ENCODE measurements at regions not wholly inside any gene's neighbourhood (a gene's known extent, or its start where the extent isn't known, plus 50 kb on each side); places are given as distances from the start of the nearest gene placed in this dataset.

- no peaks in the 10 kb centered on the region for H3K9me3 ChIP-seq (ENCODE audit: low read length)
- no peak overlapping the region for H2AFZ ChIP-seq (ENCODE audit: low read depth, low read length)
- no peak overlapping the region for H3K27ac ChIP-seq (ENCODE audit: low read length)
- no peak overlapping the region for H3K4me3 ChIP-seq (ENCODE audit: low read length)
- no peaks in the 10 kb centered on the region for H3K27me3 ChIP-seq (ENCODE audit: insufficient read depth, low read depth, low read length)
- H3K36me3 ChIP-seq (ENCODE audit: insufficient read depth, low read length), result no peaks in the 10 kb centered on the region
- no peaks in the 10 kb centered on the region for H3F3A ChIP-seq (ENCODE audit: insufficient read depth, low read length, poor library complexity, severe bottlenecking)
- TF ChIP-seq, protein P1, sequence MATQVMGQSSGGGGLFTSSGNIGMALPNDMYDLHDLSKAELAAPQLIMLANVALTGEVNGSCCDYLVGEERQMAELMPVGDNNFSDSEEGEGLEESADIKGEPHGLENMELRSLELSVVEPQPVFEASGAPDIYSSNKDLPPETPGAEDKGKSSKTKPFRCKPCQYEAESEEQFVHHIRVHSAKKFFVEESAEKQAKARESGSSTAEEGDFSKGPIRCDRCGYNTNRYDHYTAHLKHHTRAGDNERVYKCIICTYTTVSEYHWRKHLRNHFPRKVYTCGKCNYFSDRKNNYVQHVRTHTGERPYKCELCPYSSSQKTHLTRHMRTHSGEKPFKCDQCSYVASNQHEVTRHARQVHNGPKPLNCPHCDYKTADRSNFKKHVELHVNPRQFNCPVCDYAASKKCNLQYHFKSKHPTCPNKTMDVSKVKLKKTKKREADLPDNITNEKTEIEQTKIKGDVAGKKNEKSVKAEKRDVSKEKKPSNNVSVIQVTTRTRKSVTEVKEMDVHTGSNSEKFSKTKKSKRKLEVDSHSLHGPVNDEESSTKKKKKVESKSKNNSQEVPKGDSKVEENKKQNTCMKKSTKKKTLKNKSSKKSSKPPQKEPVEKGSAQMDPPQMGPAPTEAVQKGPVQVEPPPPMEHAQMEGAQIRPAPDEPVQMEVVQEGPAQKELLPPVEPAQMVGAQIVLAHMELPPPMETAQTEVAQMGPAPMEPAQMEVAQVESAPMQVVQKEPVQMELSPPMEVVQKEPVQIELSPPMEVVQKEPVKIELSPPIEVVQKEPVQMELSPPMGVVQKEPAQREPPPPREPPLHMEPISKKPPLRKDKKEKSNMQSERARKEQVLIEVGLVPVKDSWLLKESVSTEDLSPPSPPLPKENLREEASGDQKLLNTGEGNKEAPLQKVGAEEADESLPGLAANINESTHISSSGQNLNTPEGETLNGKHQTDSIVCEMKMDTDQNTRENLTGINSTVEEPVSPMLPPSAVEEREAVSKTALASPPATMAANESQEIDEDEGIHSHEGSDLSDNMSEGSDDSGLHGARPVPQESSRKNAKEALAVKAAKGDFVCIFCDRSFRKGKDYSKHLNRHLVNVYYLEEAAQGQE (IDR thresholded peaks at IDR 0.05; ENCODE audit: borderline replicate concordance), result no peak
- TF ChIP-seq, protein P2, sequence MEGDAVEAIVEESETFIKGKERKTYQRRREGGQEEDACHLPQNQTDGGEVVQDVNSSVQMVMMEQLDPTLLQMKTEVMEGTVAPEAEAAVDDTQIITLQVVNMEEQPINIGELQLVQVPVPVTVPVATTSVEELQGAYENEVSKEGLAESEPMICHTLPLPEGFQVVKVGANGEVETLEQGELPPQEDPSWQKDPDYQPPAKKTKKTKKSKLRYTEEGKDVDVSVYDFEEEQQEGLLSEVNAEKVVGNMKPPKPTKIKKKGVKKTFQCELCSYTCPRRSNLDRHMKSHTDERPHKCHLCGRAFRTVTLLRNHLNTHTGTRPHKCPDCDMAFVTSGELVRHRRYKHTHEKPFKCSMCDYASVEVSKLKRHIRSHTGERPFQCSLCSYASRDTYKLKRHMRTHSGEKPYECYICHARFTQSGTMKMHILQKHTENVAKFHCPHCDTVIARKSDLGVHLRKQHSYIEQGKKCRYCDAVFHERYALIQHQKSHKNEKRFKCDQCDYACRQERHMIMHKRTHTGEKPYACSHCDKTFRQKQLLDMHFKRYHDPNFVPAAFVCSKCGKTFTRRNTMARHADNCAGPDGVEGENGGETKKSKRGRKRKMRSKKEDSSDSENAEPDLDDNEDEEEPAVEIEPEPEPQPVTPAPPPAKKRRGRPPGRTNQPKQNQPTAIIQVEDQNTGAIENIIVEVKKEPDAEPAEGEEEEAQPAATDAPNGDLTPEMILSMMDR (IDR thresholded peaks at IDR 0.05; ENCODE audit: poor library complexity, severe bottlenecking), result no peak
- TF ChIP-seq EP300 (conservative IDR thresholded peaks at IDR 0.05; ENCODE audit: poor library complexity, severe bottlenecking) (no peak), SMC3 (conservative IDR thresholded peaks at IDR 0.05; ENCODE audit: poor library complexity) (no peak), MXI1 (conservative IDR thresholded peaks at IDR 0.05; ENCODE audit: poor library complexity, severe bottlenecking) (no peak), POLR2AphosphoS5 (IDR thresholded peaks at IDR 0.05) (no peak), TAF1 (IDR thresholded peaks at IDR 0.05; ENCODE audit: low read depth) (no peak), EZH2 (IDR thresholded peaks at IDR 0.05; ENCODE audit: borderline replicate concordance, insufficient read depth, low read length, poor library complexity, severe bottlenecking) (no peak), RAD21 (conservative IDR thresholded peaks at IDR 0.05) (no peak)
- no peak overlapping the region for H3K9ac ChIP-seq (ENCODE audit: low read length)
- H4K20me1 ChIP-seq (ENCODE audit: insufficient read depth), result no peaks in the 10 kb centered on the region
- no peak overlapping the region for H3K4me2 ChIP-seq (ENCODE audit: low read length)
- no peaks in the 10 kb centered on the region for H3K79me2 ChIP-seq (replicated peaks; ENCODE audit: insufficient read depth, low read length)
- H3K9me2 ChIP-seq (ENCODE audit: insufficient read depth, low read length), result no peaks in the 10 kb centered on the region
Observed at GRCh38 chr12:42815068-42815467, 225.5 kb upstream of the PRICKLE1 start.

- no peak overlapping the region for H3K27ac ChIP-seq (ENCODE audit: low read length)
- no peak overlapping the region for H3K4me3 ChIP-seq (ENCODE audit: low read length)
- H2AFZ ChIP-seq (ENCODE audit: low read depth, low read length), result no peak overlapping the region
- no peaks in the 10 kb centered on the region for H3K27me3 ChIP-seq (ENCODE audit: insufficient read depth, low read depth, low read length)
- H3F3A ChIP-seq (ENCODE audit: insufficient read depth, low read length, poor library complexity, severe bottlenecking), result no peaks in the 10 kb centered on the region
- no peak overlapping the region for H3K4me2 ChIP-seq (ENCODE audit: low read length)
- H4K20me1 ChIP-seq (ENCODE audit: insufficient read depth), result no peaks in the 10 kb centered on the region
- no peak for TF ChIP-seq TAF1 (IDR thresholded peaks at IDR 0.05; ENCODE audit: low read depth)
- TF ChIP-seq SMC3 (conservative IDR thresholded peaks at IDR 0.05; ENCODE audit: poor library complexity), result no peak
- TF ChIP-seq, protein P1 (IDR thresholded peaks at IDR 0.05; ENCODE audit: borderline replicate concordance), result no peak
- no peak for TF ChIP-seq EZH2 (IDR thresholded peaks at IDR 0.05; ENCODE audit: borderline replicate concordance, insufficient read depth, low read length, poor library complexity, severe bottlenecking)
- TF ChIP-seq, protein P2 (IDR thresholded peaks at IDR 0.05; ENCODE audit: poor library complexity, severe bottlenecking), result no peak
- no peak for TF ChIP-seq POLR2AphosphoS5 (IDR thresholded peaks at IDR 0.05)
- TF ChIP-seq RAD21 (conservative IDR thresholded peaks at IDR 0.05), result no peak
- TF ChIP-seq MXI1 (conservative IDR thresholded peaks at IDR 0.05; ENCODE audit: poor library complexity, severe bottlenecking), result no peak
- TF ChIP-seq EP300 (conservative IDR thresholded peaks at IDR 0.05; ENCODE audit: poor library complexity, severe bottlenecking), result no peak
- H3K9me2 ChIP-seq (ENCODE audit: insufficient read depth, low read length), result no peaks in the 10 kb centered on the region
- no peaks in the 10 kb centered on the region for H3K9me3 ChIP-seq (ENCODE audit: low read length)
- no peak overlapping the region for H3K9ac ChIP-seq (ENCODE audit: low read length)
- no peaks in the 10 kb centered on the region for H3K79me2 ChIP-seq (replicated peaks; ENCODE audit: insufficient read depth, low read length)
- H3K36me3 ChIP-seq (ENCODE audit: insufficient read depth, low read length), result no peaks in the 10 kb centered on the region
Observed at GRCh38 chr12:42812871-42813270, 223.3 kb upstream of the PRICKLE1 start.
